ENCODE measurements at regions not wholly inside any gene's neighbourhood (a gene's known extent, or its start where the extent isn't known, plus 50 kb on each side); places are given as distances from the start of the nearest gene placed in this dataset.

DNA sequence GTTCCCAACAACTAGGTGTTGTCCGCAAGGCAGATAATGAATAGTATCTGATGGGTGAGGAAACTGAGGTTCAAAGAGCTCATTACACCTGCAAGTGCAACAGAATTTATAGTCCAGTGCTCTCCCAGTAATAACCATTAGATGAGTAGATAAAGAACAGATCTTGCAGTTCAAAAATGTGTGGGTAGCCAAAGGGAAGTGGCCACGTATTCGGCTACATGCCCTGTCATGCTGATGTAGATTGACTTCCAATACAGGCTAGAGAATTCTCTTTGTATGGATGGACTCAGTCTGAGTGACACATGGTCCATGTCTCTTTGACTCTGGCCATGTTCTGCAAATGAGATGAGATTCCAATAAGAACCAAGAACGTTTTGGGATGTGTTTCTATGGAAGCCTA, 187.9 kb upstream of the LPP start:
- Mint-ChIP-seq H3K4me1 (ENCODE audit: low read depth, unreplicated experiment) (no peaks in the 10 kb centered on the region), H3K27ac (ENCODE audit: unreplicated experiment) (no peak overlapping the region), H3K4me3 (ENCODE audit: unreplicated experiment) (no peak overlapping the region), H3K27me3 (ENCODE audit: unreplicated experiment) (no peaks in the 10 kb centered on the region), H3K36me3 (ENCODE audit: unreplicated experiment) (no peaks in the 10 kb centered on the region), H3K9me3 (ENCODE audit: unreplicated experiment) (peaks cover 2% of the 10 kb centered on the region)
- no peak for DNase-seq
- TF ChIP-seq, protein P1, sequence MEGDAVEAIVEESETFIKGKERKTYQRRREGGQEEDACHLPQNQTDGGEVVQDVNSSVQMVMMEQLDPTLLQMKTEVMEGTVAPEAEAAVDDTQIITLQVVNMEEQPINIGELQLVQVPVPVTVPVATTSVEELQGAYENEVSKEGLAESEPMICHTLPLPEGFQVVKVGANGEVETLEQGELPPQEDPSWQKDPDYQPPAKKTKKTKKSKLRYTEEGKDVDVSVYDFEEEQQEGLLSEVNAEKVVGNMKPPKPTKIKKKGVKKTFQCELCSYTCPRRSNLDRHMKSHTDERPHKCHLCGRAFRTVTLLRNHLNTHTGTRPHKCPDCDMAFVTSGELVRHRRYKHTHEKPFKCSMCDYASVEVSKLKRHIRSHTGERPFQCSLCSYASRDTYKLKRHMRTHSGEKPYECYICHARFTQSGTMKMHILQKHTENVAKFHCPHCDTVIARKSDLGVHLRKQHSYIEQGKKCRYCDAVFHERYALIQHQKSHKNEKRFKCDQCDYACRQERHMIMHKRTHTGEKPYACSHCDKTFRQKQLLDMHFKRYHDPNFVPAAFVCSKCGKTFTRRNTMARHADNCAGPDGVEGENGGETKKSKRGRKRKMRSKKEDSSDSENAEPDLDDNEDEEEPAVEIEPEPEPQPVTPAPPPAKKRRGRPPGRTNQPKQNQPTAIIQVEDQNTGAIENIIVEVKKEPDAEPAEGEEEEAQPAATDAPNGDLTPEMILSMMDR (IDR thresholded peaks at IDR 0.05; ENCODE audit: partially characterized antibody, unreplicated experiment) = no peak

DNA sequence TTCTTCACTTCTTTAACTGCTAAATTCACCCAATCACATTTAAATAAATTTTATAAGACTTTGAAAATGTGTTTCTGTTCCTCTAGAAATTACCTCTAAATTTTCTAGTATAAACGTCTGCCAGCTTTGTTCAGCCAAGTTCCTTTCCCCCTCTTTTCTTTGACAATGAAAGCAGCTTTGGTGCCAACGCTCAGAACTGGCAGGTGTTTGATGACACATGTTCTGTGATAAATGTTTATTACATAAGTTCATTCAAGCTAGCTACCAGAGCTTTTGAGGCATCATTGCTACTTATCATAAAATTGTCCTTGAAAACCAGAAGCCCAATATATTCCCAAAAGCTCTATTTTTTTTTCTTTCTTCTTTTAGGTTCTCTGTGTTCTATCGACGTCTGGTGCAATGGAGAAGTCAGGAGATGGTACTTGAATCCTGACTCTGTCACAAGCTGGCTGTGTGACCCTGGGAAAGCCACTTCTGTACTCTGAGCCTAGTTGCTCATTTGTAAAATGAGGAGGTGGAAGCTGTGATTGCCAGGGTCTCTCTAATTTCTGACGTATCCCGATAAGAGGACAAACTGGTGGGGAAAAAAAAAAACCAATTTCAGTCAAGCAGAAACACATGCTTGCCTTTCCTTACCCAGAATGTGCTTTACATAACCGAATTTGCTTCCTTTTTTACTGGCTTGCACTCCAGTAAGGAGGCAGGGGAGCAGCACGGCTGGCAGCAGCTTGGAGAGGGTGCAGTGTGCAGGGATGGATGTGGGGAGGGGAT, 187.1 kb upstream of the LPP start:
- TF ChIP-seq, protein P1 (IDR thresholded peaks at IDR 0.05; ENCODE audit: partially characterized antibody, unreplicated experiment) = no peak
- Mint-ChIP-seq H3K4me1 (ENCODE audit: low read depth, unreplicated experiment) (no peaks in the 10 kb centered on the region), H3K4me3 (ENCODE audit: unreplicated experiment) (no peak overlapping the region), H3K27me3 (ENCODE audit: unreplicated experiment) (no peaks in the 10 kb centered on the region), H3K36me3 (ENCODE audit: unreplicated experiment) (no peaks in the 10 kb centered on the region), H3K27ac (ENCODE audit: unreplicated experiment) (no peak overlapping the region), H3K9me3 (ENCODE audit: unreplicated experiment) (peaks cover 2% of the 10 kb centered on the region)
- no peak for DNase-seq

DNA sequence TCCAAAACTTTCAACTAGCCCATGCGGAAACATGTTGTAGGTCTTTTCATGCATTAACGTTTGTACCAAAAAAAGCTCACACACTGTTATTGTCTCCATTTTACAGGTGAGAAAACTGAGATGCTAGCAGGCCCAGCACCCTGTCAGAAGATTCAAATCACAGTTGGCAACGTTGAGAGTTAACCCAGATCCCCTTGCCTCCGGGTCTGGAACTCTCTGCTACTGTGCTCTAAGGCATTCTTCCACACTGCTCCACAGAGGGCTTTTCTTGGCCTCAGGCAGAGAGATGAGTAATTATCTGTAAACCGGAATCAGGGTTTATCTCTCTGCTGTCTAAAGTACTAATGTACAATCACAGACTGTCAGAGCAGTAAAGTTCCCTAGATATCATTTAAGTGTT, 186.0 kb upstream of the LPP start:
- Mint-ChIP-seq H3K36me3 (ENCODE audit: unreplicated experiment) (no peaks in the 10 kb centered on the region), H3K27ac (ENCODE audit: unreplicated experiment) (no peak overlapping the region), H3K27me3 (ENCODE audit: unreplicated experiment) (no peaks in the 10 kb centered on the region), H3K4me1 (ENCODE audit: low read depth, unreplicated experiment) (no peaks in the 10 kb centered on the region), H3K9me3 (ENCODE audit: unreplicated experiment) (peaks cover 2% of the 10 kb centered on the region), H3K4me3 (ENCODE audit: unreplicated experiment) (no peak overlapping the region)
- TF ChIP-seq, protein P1 (IDR thresholded peaks at IDR 0.05; ENCODE audit: partially characterized antibody, unreplicated experiment) = no peak
- DNase-seq = no peak

DNA sequence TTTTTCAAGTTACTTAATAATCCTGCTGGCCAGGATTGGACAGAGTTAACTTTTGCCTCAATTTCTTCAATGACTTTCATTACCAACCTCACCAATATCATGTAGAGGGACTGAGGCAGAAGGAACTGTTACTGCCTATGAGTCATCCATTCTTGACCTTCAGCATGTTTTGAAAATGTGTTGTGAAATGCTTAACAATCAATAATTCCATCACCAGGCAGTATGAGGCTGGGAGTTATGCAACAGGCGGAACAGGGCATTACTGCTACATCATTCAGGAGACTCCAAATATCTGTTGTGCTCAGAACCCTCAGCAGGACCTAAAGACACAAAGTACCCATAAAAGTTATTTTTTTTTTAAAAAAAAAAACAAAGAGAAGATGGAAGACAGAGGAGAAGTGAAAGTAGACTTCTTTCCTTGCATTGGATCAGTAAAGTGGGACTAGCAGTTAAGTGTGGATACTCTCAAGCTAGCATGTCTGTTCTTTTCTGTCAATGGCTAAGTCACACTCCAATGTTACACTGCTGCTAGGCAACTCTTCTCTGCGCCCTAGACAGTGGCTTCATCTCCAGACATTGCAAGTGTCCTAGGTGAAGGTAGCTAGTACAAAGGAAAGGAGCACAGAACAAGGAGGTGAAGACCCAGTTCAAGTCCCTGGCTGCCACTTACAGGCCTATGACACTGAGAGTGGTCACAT, 184.9 kb upstream of the LPP start:
- no peak for DNase-seq
- TF ChIP-seq, protein P1 (IDR thresholded peaks at IDR 0.05; ENCODE audit: partially characterized antibody, unreplicated experiment) = no peak
- Mint-ChIP-seq H3K4me3 (ENCODE audit: unreplicated experiment) (no peak overlapping the region), H3K36me3 (ENCODE audit: unreplicated experiment) (no peaks in the 10 kb centered on the region), H3K4me1 (ENCODE audit: low read depth, unreplicated experiment) (no peaks in the 10 kb centered on the region), H3K27ac (ENCODE audit: unreplicated experiment) (no peak overlapping the region), H3K27me3 (ENCODE audit: unreplicated experiment) (no peaks in the 10 kb centered on the region), H3K9me3 (ENCODE audit: unreplicated experiment) (peaks cover 2% of the 10 kb centered on the region)

DNA sequence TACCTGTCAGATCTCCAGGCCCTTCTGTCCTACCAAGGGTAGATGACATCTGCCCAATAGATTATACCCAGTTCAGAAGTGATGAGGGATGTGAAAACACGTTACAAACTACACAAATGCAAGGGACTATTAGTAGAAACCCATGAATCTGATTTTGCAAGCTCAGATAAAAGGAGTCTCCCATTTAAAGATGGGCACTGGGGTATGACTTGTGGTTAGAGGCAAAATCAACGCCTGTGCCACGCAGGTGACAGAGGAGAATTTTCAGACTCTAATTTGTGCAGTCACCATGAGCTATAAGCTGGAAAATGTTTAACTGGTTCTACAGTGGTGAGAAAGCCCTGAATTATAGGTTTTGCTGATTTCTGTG, 184.4 kb upstream of the LPP start:
- Mint-ChIP-seq H3K9me3 (ENCODE audit: unreplicated experiment) (peaks cover 2% of the 10 kb centered on the region), H3K36me3 (ENCODE audit: unreplicated experiment) (no peaks in the 10 kb centered on the region), H3K4me3 (ENCODE audit: unreplicated experiment) (no peak overlapping the region), H3K4me1 (ENCODE audit: low read depth, unreplicated experiment) (peaks cover 1% of the 10 kb centered on the region), H3K27me3 (ENCODE audit: unreplicated experiment) (no peaks in the 10 kb centered on the region), H3K27ac (ENCODE audit: unreplicated experiment) (no peak overlapping the region)
- DNase-seq = no peak
- TF ChIP-seq, protein P1 (IDR thresholded peaks at IDR 0.05; ENCODE audit: partially characterized antibody, unreplicated experiment) = no peak

Data from glutamatergic neuron (in vitro differentiated cells).